ENCODE measurements at regions not wholly inside any gene's neighbourhood (a gene's known extent, or its start where the extent isn't known, plus 50 kb on each side); places are given as distances from the start of the nearest gene placed in this dataset.

DNA sequence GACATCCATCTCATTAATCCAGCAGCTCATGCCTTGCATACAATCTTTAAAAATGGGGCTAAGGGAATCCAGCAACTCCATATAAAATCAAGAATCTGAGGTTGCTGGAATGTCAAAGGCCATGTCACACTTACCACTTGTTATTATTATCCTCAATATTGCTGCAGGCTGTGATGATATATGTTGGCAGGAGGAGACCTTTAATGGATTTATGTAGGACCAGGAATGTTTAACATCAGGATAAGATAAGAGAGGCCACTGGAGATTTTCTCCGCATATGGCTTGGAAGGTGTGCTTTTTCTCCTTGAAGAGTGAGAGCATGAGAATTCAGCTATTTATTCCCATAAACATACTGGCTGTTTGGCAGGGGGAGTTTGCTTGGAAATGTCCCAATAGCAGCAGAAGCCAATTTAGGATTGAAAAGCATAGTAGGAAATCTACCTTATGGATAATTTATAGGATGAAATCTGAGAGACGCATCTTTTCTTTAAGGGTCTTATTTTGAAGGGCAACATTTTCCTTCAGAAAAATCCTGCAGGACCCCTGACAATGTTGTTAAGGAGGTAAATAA, 481.4 kb downstream of the AGTPBP1 start:
- no peak for DNase-seq (ENCODE audit: low read depth in 2 of 2)

DNA sequence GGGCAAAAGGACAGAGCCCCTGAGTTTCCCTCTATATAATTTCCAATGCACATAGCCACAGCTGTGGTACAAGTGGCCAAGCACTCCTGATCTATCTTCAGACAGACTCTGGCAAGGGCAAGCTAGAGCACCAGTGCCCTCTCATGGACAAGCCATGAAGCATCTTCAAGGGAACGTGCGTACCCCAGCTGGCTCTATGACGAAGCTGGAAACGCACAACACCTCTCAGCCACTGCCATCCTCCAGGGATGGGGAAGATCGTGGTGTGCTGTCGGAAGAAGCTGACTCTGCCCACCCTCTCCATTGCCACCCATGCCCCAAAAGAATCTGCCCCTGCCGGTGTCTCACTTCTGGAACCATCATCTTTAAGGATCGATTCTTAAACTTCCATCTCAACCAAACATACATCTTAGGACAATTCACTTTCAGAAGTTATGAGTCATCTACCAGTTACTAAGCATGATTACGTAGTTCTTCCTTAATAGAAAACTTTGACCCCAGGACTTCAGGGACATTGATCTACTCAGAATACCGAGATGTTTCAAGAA, 482.9 kb downstream of the AGTPBP1 start:
- DNase-seq (ENCODE audit: low read depth in 2 of 2), result peak; percentile 2 to 5

DNA sequence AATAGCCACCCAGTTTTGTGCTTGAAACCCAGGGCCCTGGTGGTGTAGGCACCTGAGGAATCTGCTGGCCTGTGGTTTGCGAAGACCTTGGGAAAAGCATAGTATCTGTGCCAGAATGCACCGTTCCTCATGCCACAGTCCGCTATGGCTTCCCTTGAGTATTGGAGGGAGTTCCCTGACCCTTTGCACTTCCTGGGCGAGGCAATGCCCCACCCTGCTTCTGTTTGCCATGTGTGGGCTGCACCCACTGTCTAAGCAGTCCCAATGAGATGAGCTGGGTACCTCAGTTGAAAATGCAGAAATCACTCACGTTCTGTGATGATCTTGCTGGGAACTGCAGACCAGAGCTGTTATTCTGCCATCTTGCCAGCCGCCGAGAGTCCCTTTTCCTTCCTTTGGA, 483.5 kb downstream of the AGTPBP1 start:
- DNase-seq (ENCODE audit: low read depth in 2 of 2), result no peak

DNA sequence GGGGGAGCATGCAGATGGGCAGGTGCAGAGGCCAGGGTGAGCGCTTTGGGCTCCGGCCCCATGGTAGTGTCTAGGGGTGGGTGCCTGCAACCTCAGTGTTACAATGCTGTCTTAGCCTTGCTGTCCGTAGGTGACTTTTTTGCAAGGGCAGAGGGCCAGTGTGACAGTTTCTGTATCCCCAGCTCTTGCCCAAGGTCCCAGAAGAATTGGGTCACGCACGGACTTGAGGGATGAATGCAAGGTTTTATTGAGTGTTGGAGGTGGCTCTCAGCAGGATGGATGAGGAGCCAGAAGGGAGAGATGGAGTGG, 492.5 kb downstream of the AGTPBP1 start:
- no peak for DNase-seq (ENCODE audit: low read depth in 2 of 2)

DNA sequence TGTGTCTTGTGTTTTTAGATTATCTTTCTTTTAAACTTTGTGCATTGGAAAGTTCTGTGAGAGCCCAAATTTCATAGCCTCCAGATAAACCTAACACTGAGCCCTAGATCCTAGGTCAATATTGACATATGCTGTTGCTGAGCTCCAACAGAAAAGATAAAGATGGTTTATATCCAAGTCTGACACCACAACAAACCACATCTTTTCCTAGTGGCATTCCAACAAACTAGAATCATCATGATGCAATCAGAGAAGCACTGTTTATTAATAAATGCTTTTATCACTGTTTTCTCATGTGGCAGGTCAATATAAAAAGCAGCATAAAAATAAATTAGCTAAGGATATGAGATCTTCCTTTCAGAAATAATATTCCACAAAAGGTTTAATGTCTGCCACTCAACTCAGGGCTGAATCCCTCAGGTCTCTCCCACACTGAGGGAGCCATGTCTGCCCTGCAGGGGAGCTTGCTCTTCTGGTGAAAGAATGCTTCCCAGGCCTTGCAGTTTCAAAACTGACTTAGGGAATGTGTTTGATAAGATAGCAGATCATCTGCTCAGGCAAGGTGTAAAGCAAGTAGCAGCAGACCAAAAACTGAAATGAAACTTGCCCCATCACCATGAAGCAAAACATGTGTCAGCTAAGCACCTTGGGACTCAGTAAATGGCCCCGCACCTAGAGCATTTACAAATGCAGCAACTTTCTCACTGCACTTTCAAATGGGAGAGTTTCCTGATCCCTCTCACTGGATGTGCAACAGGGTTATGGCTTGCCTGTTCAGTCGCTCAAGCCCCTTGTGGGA, 493.0 kb downstream of the AGTPBP1 start:
- no peak for DNase-seq (ENCODE audit: low read depth in 2 of 2)

DNA sequence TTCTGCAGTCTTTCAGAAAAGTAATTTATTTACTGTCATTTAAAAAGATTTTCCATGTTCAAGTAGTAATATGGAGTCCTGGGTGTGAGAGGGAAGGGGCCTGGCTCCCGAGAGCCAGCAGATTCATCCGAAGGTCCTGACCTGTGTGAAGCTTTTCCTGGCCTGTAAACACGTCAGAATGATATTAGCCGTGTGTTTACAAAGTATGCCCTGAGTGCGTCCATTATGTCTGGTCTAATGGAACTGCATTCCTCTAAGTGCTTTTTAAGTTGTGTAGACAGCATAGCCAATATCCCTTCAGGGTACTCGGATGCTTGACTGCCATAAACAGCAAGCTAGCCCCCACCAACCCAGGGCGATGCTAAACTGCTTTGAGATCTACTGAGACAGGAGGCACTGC, 495.2 kb downstream of the AGTPBP1 start:
- DNase-seq (ENCODE audit: low read depth in 2 of 2), result no peak

DNA sequence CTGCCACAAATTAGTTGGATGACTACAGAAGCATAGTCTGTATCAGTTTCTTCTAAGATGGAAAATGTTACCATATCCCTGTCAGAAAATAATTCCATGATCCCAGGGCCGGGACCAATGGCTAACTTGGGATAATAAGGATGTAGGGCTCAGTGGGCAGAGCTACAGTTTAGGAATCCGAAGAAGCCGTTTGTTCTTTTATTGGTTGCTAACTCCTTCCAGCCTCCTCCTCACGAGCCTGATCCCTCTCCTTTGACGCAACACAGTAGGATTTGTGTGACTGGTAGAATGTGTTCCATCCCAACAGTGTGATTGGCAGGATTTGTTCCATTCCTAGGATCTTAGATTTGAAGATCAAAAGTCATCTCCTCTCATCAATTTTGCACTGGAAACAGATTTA, 496.9 kb downstream of the AGTPBP1 start:
- no peak for DNase-seq (ENCODE audit: low read depth in 2 of 2)

DNA sequence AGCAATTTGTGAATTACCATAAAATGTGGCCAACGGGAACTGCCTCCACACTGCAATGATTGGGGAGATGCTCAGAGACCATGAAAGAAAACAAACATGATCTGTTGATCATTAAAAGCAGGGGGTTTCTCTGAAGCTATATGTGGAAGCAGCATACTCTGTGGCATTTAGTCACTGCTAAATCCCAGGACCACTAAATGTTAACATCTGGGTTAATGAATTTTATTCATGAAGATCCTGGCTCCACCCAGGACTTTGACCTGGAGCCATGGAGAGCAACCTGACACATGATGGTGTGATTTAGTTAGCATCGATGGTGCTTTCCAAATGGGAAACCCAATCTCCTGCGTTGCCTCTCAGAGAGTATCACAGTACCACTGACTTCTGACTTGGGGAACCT, 497.8 kb downstream of the AGTPBP1 start:
- no peak for DNase-seq (ENCODE audit: low read depth in 2 of 2)

DNA sequence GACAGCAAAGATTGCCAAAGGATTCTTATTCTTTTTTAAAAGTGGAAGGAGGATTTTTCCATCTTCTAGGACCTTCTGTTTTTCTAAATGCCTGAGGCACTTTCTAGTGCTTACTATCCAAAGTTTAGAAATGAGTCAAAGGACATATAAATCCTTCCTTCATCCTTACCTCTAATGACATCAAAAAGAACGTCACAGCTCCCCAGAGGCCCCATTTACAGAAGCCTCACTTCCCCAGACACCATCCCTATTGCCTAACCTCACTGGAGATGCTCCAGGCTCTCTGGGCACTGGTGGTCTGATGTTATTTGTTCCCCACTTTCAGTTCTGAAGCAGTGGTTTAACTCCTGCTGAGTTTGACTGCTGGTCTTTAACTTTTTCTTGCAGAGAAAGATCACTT, 504.3 kb downstream of the AGTPBP1 start:
- no peak for DNase-seq (ENCODE audit: low read depth in 2 of 2)

DNA sequence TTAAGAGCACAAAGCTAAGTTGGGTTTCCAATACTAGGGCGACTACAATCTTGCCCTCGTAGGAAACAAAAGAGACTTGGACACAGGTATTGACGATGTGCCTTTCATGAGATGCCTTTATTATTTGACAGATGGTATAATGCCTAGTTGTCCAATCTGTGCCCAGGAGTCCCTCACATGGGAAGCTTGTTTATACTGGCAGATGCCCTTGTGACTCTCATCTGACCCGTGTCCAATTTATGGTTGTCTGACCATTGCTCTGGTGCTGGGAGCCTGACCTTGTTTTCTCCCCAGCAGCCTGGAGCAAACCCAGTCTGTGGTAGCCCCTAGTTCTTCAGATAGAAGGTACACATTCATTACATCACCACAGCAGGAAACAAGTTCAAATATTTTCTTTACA, 511.7 kb downstream of the AGTPBP1 start:
- DNase-seq (ENCODE audit: low read depth in 2 of 2), result no peak

DNA sequence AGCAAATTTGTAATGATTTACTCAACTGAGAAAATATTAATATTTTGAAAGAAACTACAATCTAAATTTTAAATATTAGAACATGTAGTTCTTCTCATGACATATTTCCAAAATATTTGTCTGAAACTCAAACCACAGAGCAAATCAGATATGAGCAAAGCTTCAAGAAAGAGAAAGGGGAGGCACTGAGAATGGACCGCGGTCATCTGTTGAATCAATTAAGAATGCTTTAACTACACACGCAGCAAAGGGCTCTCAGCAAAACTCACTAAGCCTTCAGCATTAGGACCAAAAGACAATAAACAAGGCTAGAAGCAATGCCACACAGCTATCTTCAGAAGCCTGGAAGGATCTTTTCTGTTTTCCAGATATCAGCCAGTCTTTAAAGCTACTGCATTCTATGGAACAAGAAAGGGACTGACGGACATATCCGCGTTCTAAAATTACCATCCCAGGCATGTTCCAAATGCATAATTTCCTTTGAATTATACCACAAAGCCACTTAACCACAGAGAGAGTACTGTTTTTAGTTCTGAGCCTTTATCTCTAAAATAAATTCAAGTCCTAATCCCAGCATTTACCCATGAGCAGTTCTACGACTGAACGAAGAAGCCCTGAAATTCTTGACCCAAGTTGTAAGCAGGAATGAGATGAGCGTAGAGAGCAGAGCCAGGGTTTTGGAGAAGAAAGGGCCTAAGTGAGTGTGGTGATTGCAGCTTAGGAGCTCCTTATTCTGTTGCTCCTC, 513.5 kb downstream of the AGTPBP1 start:
- no peak for DNase-seq (ENCODE audit: low read depth in 2 of 2)

DNA sequence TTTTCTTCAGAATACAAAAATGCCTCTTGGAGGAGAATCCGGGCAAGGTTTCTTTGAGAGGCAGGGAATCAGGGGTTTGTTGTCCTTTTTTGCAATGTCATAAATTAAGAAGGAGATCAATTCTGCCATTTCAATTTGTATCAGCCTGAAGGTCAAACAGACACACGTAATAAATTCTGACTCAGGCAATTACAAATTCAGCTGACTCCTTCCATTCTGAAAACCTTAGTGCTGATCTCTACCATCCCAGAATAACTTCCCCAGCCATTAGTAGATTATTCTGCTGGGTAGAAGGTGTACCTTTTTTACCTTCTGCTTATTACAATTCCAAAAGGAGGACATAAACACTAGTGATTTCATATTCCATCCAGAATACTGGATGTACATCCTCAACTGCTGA, 516.6 kb downstream of the AGTPBP1 start:
- DNase-seq (ENCODE audit: low read depth in 2 of 2), result no peak

DNA sequence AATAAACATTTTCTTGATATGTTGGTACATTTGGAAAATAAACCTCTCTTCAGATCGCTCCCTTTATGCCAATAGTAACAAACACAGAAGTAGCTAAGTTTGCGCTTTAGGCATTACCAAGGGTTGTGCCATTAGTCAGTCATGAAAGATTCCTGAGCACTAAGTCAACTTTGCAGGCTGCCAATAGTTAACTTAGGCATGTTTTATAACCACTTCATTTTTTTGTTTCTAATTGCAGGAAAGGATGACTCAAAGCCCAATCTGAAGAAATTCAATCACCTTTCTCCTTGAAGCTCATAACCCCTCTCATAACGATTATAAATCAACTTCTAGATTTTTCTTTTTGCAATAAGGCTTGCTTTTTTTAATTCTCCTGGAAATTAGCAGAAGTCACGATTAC, 517.0 kb downstream of the AGTPBP1 start:
- no peak for DNase-seq (ENCODE audit: low read depth in 2 of 2)

DNA sequence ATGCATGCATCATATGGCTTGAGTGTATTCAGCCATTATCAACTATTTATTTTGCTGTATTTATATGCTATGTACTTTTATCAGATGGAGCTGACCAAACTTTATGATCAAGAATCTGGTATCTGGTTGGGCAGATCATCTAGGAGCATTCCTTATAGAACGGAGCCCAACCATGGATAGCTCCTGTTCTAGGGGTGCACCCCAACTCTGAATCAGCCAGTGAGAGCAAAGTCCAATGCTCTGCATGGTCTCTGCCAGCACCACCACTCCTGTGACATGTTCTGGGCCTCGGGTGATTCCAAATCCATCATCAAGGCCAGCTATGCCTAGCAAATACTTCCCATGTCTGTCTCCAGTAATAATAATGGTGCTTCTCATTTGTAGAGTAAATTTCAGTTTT, 517.5 kb downstream of the AGTPBP1 start:
- no peak for DNase-seq (ENCODE audit: low read depth in 2 of 2)

DNA sequence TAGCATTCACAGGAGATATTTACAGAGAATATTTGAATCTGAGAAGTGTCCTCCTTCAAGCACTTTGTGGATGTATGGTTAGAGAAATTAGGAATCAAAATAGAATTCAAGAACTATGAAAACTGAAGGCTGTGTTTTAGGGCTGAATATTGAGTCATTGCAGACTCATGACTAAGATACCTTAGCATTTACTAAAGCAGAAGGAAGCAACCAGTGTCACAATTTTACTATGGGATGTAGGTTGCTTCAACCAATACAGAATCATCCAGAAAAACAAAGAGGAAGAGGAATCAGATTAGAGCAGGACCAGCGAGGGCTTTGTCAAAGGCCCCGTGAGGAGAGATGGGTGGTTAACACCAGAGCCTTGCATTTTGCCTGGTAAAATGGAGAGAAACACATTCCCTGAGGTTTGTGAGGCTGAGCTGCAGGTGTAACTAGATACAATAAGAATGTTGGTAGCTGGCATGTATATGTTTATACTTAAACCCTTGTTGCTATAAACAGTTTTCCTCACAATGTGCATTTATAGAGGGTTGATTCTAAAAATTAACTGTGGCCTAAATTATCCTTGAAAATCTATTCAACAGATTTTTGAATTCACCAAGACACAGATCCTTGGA, 518.1 kb downstream of the AGTPBP1 start:
- no peak for DNase-seq (ENCODE audit: low read depth in 2 of 2)

DNA sequence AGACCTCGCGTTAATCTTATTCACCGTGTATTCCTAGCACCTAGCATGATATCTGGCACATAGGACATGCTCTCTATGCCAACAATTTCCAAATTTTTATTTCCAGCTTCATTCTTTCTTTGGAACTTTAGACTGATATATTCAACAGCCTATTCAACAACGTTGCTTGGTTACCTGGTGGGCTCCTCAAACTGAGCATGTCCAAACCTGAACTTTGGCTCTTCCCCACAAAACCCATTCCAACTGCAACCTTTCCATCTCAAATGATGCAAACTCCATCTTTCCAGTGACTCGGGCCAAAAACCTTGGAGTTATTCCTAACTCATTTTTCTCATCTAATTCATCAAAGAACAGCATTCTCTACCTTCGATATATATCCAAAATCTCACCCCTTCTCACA, 525.2 kb downstream of the AGTPBP1 start:
- DNase-seq (ENCODE audit: low read depth in 2 of 2), result no peak

DNA sequence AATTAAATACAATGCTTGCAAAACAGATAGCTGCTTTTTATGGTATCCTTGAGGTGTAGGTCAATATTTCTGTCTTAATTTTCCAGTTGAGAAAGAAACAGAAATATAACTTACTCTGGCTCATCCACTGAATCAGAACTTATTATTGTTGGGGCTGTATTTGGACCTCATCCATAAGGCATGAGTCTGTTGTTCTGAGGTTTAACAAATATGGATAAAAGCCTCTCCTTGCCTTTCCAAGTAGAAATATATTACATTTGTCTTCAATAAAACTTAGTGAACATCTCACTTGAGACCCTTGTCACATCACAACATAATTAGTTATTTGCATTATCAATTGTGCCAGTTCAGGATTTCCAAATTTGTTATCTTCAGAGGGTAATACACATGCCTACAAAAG, 525.8 kb downstream of the AGTPBP1 start:
- DNase-seq (ENCODE audit: low read depth in 2 of 2), result no peak

DNA sequence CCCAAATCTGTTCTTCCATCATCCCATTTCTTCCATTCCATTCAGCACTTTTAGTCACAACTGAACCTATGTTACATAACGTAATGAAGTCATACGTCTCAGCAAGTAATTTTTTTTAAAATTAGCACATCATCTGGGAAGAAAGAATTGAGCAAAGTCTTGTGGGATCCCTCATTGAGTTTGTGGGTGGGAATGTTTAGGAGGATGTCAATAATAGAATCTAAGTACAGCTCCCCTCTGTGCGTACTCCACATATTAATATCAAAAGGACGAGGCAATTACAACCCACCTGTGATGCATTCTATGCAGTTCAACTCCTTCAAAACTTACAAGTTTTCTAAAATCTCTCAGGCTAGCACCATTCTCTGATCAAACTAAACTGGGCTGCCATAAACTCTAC, 526.3 kb downstream of the AGTPBP1 start:
- DNase-seq (ENCODE audit: low read depth in 2 of 2), result no peak

DNA sequence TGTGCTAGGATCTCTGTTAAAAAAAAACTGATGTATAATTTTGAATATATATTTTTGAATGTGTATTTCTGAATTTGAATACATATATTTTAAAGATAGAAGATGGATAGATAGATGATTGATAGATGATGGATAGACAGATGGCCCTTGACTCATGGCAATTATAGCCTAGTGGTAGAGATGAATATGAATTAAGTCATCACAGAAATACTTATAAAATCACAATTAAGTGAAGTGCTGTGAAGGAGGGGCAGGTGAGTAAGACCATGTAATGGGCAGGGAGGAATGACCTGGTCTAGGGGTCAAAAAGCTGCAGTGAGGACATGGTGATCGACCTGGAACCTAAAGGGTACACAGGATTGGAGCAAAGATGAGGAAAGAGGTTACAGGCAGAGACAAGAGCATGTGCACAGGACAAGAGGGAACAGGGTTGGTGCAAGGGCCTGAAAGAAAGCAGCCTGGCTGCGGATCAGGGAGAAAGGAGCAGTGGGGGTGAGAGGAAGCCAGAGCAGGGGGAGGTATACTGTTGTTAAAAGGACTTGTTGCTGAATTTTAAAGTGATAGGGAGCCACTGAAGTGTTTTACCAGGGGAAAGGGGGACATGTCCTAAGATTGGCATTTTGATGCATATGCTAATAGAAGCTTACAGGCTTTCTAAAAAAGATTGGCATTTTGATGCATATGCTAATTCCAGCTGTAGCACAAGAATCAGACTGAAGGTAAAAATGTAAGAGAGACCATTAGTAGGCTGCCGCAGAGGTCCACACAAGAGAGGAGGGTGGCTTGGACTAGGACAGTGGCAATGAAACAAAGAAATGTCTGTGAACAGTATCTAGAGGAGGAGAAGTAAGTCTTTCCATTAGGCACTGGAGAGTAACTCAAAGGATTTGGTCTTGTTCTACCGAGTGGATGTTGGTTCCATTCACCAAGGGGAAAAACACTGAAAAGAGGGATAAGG, 527.8 kb downstream of the AGTPBP1 start:
- no peak for DNase-seq (ENCODE audit: low read depth in 2 of 2)

DNA sequence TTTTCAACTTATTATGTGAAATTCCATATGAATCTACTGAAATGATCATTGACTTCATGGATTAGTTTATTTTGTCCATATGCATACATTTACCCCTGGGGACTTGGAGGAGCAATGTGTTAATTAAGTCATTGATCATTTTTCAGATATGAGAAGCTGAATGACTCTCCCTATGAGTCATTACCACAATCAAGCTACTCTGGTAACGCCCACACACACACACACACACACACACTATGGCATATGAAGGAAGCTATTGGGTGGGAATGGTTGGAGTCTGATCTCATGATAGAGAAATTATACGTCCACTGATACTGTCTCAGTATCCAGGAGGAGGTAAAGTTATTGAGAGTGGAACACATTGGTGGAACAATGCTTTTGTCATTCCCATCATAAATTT, 528.9 kb downstream of the AGTPBP1 start:
- peak in 1 of 2 donors; percentile 0 for DNase-seq (ENCODE audit: low read depth in 2 of 2)

DNA sequence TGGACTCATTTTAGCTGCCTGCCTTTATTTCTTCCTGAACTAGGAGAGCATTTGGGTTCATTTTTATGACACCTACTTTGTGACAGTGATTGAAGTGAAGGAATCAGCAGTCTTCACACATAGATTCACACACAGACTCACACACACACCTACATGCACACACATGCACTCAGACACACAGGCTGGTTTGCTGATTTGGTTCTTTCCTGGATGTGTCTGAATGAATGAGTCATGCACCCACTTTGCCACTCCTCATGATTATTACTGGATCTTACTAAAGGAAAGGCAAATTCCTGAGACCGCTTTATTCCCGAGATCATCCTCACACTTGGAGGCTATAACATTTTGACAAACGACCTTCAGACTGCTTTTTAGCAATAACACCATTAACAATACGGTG, 529.5 kb downstream of the AGTPBP1 start:
- no peak for DNase-seq (ENCODE audit: low read depth in 2 of 2)
